ENCODE measurements at regions not wholly inside any gene's neighbourhood (a gene's known extent, or its start where the extent isn't known, plus 50 kb on each side); places are given as distances from the start of the nearest gene placed in this dataset.

GRCh38 chr5:147986134-147986757 is 77.5 kb upstream of the SPINK5 start:
- no peak for TF ChIP-seq CTCF (conservative IDR thresholded peaks at IDR 0.05)
- TF ChIP-seq ZFX (IDR thresholded peaks at IDR 0.05) = no peak
